ENCODE measurements at regions not wholly inside any gene's neighbourhood (a gene's known extent, or its start where the extent isn't known, plus 50 kb on each side); places are given as distances from the start of the nearest gene placed in this dataset.

DNA sequence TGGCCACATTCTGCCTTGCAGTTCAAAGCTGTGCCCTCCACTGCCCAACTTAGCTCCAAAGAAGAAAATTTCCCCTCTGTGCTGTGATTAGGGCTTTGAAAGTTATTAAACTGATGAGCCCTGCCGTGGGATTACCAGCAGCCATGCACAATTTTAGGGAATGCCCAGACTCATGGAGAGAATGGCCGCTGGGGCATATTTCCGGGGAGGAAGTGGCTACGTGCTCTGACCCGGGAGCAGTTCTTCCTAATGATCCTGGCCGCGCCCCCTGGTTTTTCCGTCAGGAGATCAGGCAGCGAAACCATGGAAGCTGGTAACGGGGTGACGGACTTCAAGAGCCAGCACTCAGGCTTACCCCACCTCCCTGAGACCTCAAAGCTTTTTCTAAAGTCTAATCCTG lies 365.5 kb upstream of the PFKP start:
- no peak overlapping the region for H2AK9ac ChIP-seq (replicated peaks; ENCODE audit: low read depth, low read length, poor library complexity)
- intact Hi-C loops (cut with micrococcal nuclease) = no loop called here
- POLR2A ChIA-PET (ENCODE audit: unreplicated experiment) = no interaction called here
- H2BK5ac ChIP-seq (ENCODE audit: low read depth, low read length, poor library complexity, severe bottlenecking) = no peak overlapping the region
- CTCF ChIA-PET = no interaction called here
- no peaks in the 10 kb centered on the region for H3K9me1 ChIP-seq (ENCODE audit: insufficient read depth, low read length)
- no peak overlapping the region for H3K23ac ChIP-seq (ENCODE audit: low read depth, low read length)
- H2BK15ac ChIP-seq (ENCODE audit: low read depth, low read length) = no peak overlapping the region
- no peaks in the 10 kb centered on the region for H3K36me3 ChIP-seq (ENCODE audit: control insufficient read depth, insufficient read depth, low read length)
- H3K27me3 ChIP-seq (ENCODE audit: control insufficient read depth, insufficient read depth, low read length) = no peaks in the 10 kb centered on the region
- no TSS peak for BruUV-seq (replicated peaks)
- no peak overlapping the region for H3K56ac ChIP-seq (ENCODE audit: extremely low read depth, insufficient read depth, low read length)
- DNase-seq = no peak
- no peaks in the 10 kb centered on the region for H3K79me1 ChIP-seq (ENCODE audit: low read depth in 1 of 2, low read length in 2 of 2)
- no peak overlapping the region for H3K14ac ChIP-seq (replicated peaks; ENCODE audit: low read depth, low read length)
- no peak overlapping the region for H3K9ac ChIP-seq (ENCODE audit: low read depth, low read length)
- H4K20me1 ChIP-seq (ENCODE audit: insufficient read depth, low read length) = no peaks in the 10 kb centered on the region
- no peak overlapping the region for H4K5ac ChIP-seq (ENCODE audit: low read depth, low read length)
- in situ Hi-C loops (cut with MboI; ENCODE audit: low sequenced_read_pairs) = no loop called here
- WGBS, 2 experiments (ENCODE audit: extremely low coverage in 2 of 2, insufficient read length in 1 of 2) = 50% methylated on average over 2 of the region's 11 CpGs; no CpG with 5 or more reads in 1 of the 2 experiments
- TF ChIP-seq, protein P1, sequence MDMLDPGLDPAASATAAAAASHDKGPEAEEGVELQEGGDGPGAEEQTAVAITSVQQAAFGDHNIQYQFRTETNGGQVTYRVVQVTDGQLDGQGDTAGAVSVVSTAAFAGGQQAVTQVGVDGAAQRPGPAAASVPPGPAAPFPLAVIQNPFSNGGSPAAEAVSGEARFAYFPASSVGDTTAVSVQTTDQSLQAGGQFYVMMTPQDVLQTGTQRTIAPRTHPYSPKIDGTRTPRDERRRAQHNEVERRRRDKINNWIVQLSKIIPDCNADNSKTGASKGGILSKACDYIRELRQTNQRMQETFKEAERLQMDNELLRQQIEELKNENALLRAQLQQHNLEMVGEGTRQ (IDR thresholded peaks at IDR 0.05; ENCODE audit: low read depth, low read length) = no peak
- TF ChIP-seq POLR2A (IDR thresholded peaks at IDR 0.05; ENCODE audit: low read depth, low read length) (no peak), BHLHE40 (IDR thresholded peaks at IDR 0.05; ENCODE audit: low read depth, low read length) (no peak), NFE2L2 (IDR thresholded peaks at IDR 0.05; ENCODE audit: low read depth, low read length) (no peak), RCOR1 (IDR thresholded peaks at IDR 0.05; ENCODE audit: insufficient replicate concordance, low read length) (no peak), MAZ (IDR thresholded peaks at IDR 0.05; ENCODE audit: borderline replicate concordance, low read depth, low read length) (no peak), MAFK (IDR thresholded peaks at IDR 0.05; ENCODE audit: low read depth, low read length) (no peak), RAD21 (IDR thresholded peaks at IDR 0.05; ENCODE audit: low read length) (no peak), MXI1 (IDR thresholded peaks at IDR 0.05; ENCODE audit: borderline replicate concordance, low read depth, low read length) (no peak), CEBPB (IDR thresholded peaks at IDR 0.05; ENCODE audit: low read depth, low read length) (no peak), CHD1 (IDR thresholded peaks at IDR 0.05; ENCODE audit: low read depth, low read length) (no peak), RFX5 (IDR thresholded peaks at IDR 0.05; ENCODE audit: low read depth, low read length) (no peak)
- TF ChIP-seq, protein P2, sequence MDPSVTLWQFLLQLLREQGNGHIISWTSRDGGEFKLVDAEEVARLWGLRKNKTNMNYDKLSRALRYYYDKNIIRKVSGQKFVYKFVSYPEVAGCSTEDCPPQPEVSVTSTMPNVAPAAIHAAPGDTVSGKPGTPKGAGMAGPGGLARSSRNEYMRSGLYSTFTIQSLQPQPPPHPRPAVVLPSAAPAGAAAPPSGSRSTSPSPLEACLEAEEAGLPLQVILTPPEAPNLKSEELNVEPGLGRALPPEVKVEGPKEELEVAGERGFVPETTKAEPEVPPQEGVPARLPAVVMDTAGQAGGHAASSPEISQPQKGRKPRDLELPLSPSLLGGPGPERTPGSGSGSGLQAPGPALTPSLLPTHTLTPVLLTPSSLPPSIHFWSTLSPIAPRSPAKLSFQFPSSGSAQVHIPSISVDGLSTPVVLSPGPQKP (IDR thresholded peaks at IDR 0.05; ENCODE audit: borderline replicate concordance, low read depth, low read length) = no peak
- H3K27ac ChIP-seq (ENCODE audit: insufficient read depth, low read length) = no peak overlapping the region
- H3K4me2 ChIP-seq (ENCODE audit: low read depth, low read length) = no peak overlapping the region
- no peak overlapping the region for H3K4me3 ChIP-seq (ENCODE audit: insufficient read depth, low read depth, low read length)
- no peaks in the 10 kb centered on the region for H3K4me1 ChIP-seq (ENCODE audit: control insufficient read depth, insufficient read depth, low read length)
- no peak for ATAC-seq (ENCODE audit: low read depth)
- H2BK120ac ChIP-seq (ENCODE audit: low read depth, low read length) = no peak overlapping the region
- no peak overlapping the region for H2AK5ac ChIP-seq (ENCODE audit: low read depth, low read length)
- no peak overlapping the region for H2AFZ ChIP-seq (replicated peaks; ENCODE audit: low read length, poor library complexity)
- no peak overlapping the region for H2BK20ac ChIP-seq (ENCODE audit: low read depth, low read length)
- no peak overlapping the region for H4K91ac ChIP-seq (ENCODE audit: insufficient read depth, low read depth, low read length)
- no peak overlapping the region for H3K4ac ChIP-seq (ENCODE audit: low read depth, low read length)
- peaks cover 22% of the 10 kb centered on the region for H3K9me3 ChIP-seq (ENCODE audit: control insufficient read depth, insufficient read depth, low read length)
- dilution Hi-C loops (cut with HindIII; ENCODE audit: low sequenced_read_pairs, unreplicated experiment) = no loop called here
- H4K8ac ChIP-seq (ENCODE audit: low read depth in 2 of 2, low read length in 2 of 2) = no peak overlapping the region
- H3K18ac ChIP-seq (ENCODE audit: low read depth, low read length) = no peak overlapping the region
